HS-5 (cell line): ENCODE measurements at regions not wholly inside any gene's neighbourhood (a gene's known extent, or its start where the extent isn't known, plus 50 kb on each side); places are given as distances from the start of the nearest gene placed in this dataset.
A peak's percentile ranks its signal among the peaks of the same experiment; 100 is the strongest.

ENCODE experiments used
- DNase-seq: peaks from one replicate; pipeline ENCODE4 v3.0.0-alpha.2; 2012; ENCODE audit warnings: low read depth

GRCh38 chr12:28107679-28108078 lies 82.6 kb upstream of the CCDC91 start:
- no peak for DNase-seq

GRCh38 chr12:28108599-28108998 lies 81.7 kb upstream of the CCDC91 start:
- DNase-seq, result no peak

GRCh38 chr12:28110329-28110728 lies 79.9 kb upstream of the CCDC91 start:
- DNase-seq, result no peak

GRCh38 chr12:28114488-28114887 lies 75.8 kb upstream of the CCDC91 start:
- DNase-seq, result peak; percentile 42

GRCh38 chr12:28121433-28121832 lies 68.8 kb upstream of the CCDC91 start:
- no peak for DNase-seq

GRCh38 chr12:28121899-28122655 lies 68.2 kb upstream of the CCDC91 start:
- DNase-seq, result no peak

GRCh38 chr12:28122756-28123155 lies 67.5 kb upstream of the CCDC91 start:
- no peak for DNase-seq

GRCh38 chr12:28127455-28127854 lies 62.8 kb upstream of the CCDC91 start:
- no peak for DNase-seq

- no peak for DNase-seq
Measured at GRCh38 chr12:28129031-28129430, 61.2 kb upstream of the CCDC91 start.

GRCh38 chr12:28130234-28130624 lies 60.0 kb upstream of the CCDC91 start:
- DNase-seq, result no peak

GRCh38 chr12:28130625-28131598 lies 59.3 kb upstream of the CCDC91 start:
- peak; percentile 98 for DNase-seq

GRCh38 chr12:28132398-28132797 lies 57.9 kb upstream of the CCDC91 start:
- DNase-seq, result no peak

- DNase-seq, result no peak
Measured at GRCh38 chr12:28135801-28136439, 54.3 kb upstream of the CCDC91 start.

- no peak for DNase-seq
Measured at GRCh38 chr12:28137414-28137813, 52.8 kb upstream of the CCDC91 start.

GRCh38 chr12:28140404-28140803 lies 49.9 kb upstream of the CCDC91 start:
- no peak for DNase-seq
